Thyroid gland (tissue), 4 donors: ENCODE measurements at regions not wholly inside any gene's neighbourhood (a gene's known extent, or its start where the extent isn't known, plus 50 kb on each side); places are given as distances from the start of the nearest gene placed in this dataset.

ENCODE experiments used
- DNase-seq, 2 donors: peaks; one replicate each; pipeline ENCODE4 v3.0.0-alpha.2; 2019
- H3K27ac ChIP-seq, 3 donors: fragments of 200-600 bp; sonication (generic); 1 replicate in 2 of 3; 2 replicates in 1 of 3; pipeline ENCODE4 v1.5.1; 2016 to 2019; ENCODE audit warnings: mild to moderate bottlenecking in 1 of 3, moderate library complexity in 1 of 3
- H3K27me3 ChIP-seq: fragments of 200-600 bp; sonication (generic); one replicate; pipeline ENCODE4 v1.5.1; 2019
- H3K36me3 ChIP-seq, 2 donors: fragments of 200-600 bp; sonication (generic); one replicate each; pipeline ENCODE4 v1.5.1; 2016 to 2019
- H3K4me1 ChIP-seq, 2 donors: fragments of 200-600 bp; sonication (generic); one replicate each; pipeline ENCODE4 v1.5.1; 2017 to 2019
- H3K4me3 ChIP-seq, 3 donors: fragments of 200-600 bp; sonication (generic); replicated peaks in 1 of 3; 1 replicate in 2 of 3; 2 replicates in 1 of 3; pipeline ENCODE4 v1.5.1; 2016; ENCODE audit warnings: mild to moderate bottlenecking in 1 of 3
- H3K9me3 ChIP-seq: fragments of 200-600 bp; sonication (generic); one replicate; pipeline ENCODE4 v1.5.1; 2017
- POLR2A ChIP-seq, 2 donors: fragments of 450-650 bp; IDR thresholded peaks; one replicate each; pipeline ENCODE4 v1.6.1; 2017; ENCODE audit warnings: antibody characterized with exemption in 2 of 2, mild to moderate bottlenecking in 2 of 2, moderate library complexity in 1 of 2
- WGBS, 2 donors: methylation state at CpG; one replicate each; pipeline ENCODE4 v1.1.5; 2017; 5-methylcytosine and 5-hydroxymethylcytosine counted together
- intact Hi-C: fragments of 100-400 bp; cut with DNase I; formaldehyde crosslinking; loops from one replicate; pipeline ENCODE4 v1.15.1; 2023
- TF ChIP-seq, protein P1 (sequence below), 6 experiments: fragments of 200-600 bp in 3 of 6; fragments of 450-650 bp in 3 of 6; sonication (generic) in 3 of 6; IDR thresholded peaks; one replicate each; pipeline ENCODE4 v1.5.1; 2016 to 2019; ENCODE audit warnings: antibody characterized with exemption in 6 of 6, mild to moderate bottlenecking in 2 of 6, inconsistent platforms in 1 of 6, moderate library complexity in 1 of 6

DNA sequence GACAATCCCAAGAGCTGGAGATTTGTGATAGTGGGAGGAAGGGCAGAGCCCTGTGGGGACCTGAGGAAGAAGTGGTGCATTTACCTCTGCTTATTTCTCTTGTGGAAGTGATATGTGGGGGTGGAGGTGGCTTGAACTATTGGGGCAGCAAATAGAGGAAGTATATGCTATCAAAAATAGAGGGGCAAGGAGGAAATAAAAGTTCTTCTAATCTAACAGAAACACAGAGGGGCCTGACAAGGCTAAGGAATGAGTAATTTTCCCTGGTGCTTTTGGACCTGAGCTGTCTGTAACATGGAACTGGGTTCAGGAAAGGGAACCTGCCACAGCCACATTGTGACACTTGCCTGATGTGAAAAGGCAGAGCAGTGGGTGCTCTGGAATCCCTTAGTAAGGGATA, 378.6 kb upstream of the KLF4 start:
- TF ChIP-seq POLR2A (IDR thresholded peaks at IDR 0.05): no peak
- TF ChIP-seq, protein P1, sequence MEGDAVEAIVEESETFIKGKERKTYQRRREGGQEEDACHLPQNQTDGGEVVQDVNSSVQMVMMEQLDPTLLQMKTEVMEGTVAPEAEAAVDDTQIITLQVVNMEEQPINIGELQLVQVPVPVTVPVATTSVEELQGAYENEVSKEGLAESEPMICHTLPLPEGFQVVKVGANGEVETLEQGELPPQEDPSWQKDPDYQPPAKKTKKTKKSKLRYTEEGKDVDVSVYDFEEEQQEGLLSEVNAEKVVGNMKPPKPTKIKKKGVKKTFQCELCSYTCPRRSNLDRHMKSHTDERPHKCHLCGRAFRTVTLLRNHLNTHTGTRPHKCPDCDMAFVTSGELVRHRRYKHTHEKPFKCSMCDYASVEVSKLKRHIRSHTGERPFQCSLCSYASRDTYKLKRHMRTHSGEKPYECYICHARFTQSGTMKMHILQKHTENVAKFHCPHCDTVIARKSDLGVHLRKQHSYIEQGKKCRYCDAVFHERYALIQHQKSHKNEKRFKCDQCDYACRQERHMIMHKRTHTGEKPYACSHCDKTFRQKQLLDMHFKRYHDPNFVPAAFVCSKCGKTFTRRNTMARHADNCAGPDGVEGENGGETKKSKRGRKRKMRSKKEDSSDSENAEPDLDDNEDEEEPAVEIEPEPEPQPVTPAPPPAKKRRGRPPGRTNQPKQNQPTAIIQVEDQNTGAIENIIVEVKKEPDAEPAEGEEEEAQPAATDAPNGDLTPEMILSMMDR (IDR thresholded peaks at IDR 0.05): no peak
- intact Hi-C loops: no loop called here
- Histone ChIP-seq H3K9me3 (no peaks in the 10 kb centered on the region), H3K27me3 (no peaks in the 10 kb centered on the region), H3K27ac (no peak overlapping the region), H3K36me3 (no peaks in the 10 kb centered on the region), H3K4me1 (peaks cover 17 to 27% of the 10 kb centered on the region in 2 donors), H3K4me3 (no peak overlapping the region)
- DNase-seq: no peak

DNA sequence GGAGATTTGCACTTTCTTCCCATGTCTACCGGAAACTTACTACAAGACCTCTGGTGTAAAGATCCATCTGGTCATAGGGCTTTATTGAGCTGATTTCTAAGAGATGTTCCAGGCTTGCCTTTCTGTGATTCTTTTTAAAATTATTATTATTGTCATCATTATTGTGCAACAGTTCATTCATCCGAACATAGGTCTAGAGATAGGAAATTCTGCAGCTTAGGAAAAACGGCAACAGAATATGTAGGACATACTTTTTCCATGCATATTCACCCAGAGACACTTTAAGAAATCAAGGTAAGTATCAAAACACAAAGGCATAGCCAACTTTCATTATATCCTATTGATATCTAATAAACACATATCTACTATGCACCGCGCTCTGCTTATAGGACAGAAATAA, 378.2 kb upstream of the KLF4 start:
- Histone ChIP-seq H3K4me3 (no peak overlapping the region), H3K36me3 (no peaks in the 10 kb centered on the region), H3K27ac (no peak overlapping the region), H3K9me3 (no peaks in the 10 kb centered on the region), H3K27me3 (no peaks in the 10 kb centered on the region), H3K4me1 (peaks cover 17 to 27% of the 10 kb centered on the region in 2 donors)
- no peak for DNase-seq
- TF ChIP-seq, protein P1 (IDR thresholded peaks at IDR 0.05): no peak
- 92 to 94% methylated on average over 5 of the region's 5 CpGs for WGBS, 2 donors
- intact Hi-C loops: no loop called here

DNA sequence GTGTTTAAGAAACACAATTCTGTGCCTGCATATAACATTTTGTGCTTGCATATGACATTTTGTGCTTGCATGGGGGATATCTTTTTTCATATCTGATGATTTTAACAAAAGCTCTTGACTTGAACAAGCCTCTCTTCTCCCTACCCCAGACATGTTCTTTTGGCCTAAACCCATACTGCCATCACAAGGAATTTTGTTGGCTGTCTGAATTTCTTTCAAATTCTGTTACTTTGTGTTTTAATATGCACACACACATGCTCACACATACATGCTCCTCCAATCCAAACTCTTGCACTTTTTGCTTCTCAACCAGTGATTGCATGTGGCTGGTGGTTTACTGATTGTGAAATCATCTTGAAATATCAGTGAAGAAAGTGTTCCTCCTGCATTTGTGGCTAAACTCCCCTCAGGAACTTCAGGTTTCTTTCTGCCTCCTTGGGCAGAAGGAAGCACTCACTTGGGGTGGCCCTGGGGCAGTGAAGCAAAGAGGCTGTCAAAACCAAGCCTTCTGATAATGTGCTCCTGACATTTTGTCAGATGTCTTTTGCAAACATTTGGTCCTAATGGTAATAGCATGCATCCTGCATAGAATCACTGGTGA, 377.2 kb upstream of the KLF4 start:
- peak; percentile 33 to 40 for DNase-seq
- H3K4me1 ChIP-seq: peaks cover 17 to 27% of the 10 kb centered on the region in 2 donors
- H3K9me3 ChIP-seq: no peaks in the 10 kb centered on the region
- H3K36me3 ChIP-seq: no peaks in the 10 kb centered on the region
- H3K27me3 ChIP-seq: no peaks in the 10 kb centered on the region
- TF ChIP-seq, protein P1 (IDR thresholded peaks at IDR 0.05): no peak
- no peak for TF ChIP-seq POLR2A (IDR thresholded peaks at IDR 0.05)
- H3K4me3 ChIP-seq: no peak overlapping the region
- no peak overlapping the region for H3K27ac ChIP-seq
- intact Hi-C loops: no loop called here

DNA sequence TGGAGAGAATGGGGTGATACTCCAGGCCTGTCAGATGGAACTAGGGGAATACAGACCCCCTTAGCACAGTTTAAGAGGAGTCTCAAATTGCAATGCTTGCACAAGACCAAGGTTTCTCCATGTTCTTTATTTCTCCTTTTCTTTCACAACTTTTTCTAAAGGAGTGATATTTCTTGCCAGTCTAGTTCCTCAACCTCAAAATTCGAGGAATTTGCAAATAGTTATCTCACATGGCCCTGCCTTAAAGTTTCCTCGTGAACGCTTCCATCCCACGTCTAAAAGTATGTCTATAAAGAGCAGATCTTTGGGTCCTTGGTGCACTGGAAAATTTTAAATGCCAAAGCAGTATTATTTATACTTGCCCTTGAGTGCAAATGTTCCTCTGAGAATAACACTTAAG, 373.8 kb upstream of the KLF4 start:
- Histone ChIP-seq H3K27ac (no peak overlapping the region), H3K4me1 (peaks cover 11% of the 10 kb centered on the region in 2 donors), H3K9me3 (no peaks in the 10 kb centered on the region), H3K36me3 (no peaks in the 10 kb centered on the region), H3K4me3 (no peak overlapping the region), H3K27me3 (no peaks in the 10 kb centered on the region)
- intact Hi-C loops: no loop called here
- TF ChIP-seq, protein P1 (IDR thresholded peaks at IDR 0.05): no peak
- TF ChIP-seq POLR2A (IDR thresholded peaks at IDR 0.05): no peak
- DNase-seq: no peak
- WGBS, 2 donors: 66 to 67% methylated on average over 4 of the region's 4 CpGs

DNA sequence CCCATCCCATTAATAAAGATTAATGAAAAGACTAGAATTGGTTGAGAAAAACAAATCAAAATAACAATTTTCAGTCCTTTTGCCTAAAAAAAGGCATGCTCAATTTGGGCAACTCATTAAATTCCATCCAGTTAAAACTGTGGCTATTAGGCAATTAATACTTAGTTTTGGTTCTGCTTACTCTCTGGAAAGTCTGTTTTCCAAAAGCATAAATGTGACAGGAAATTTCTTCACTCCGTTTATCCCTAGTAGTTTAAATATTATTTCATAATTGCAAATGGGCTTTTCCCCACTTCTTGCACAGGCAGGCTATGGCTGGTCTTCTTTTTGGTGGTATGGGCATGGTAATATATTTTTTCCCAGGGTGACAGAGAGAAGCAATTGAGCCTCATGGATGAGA, 373.3 kb upstream of the KLF4 start:
- DNase-seq: no peak
- intact Hi-C loops: no loop called here
- H3K4me3 ChIP-seq: no peak overlapping the region

More for the DNA sequence above, 373.3 kb upstream of the KLF4 start:
- no peaks in the 10 kb centered on the region for H3K27me3 ChIP-seq
- H3K27ac ChIP-seq: no peak overlapping the region
- no peak for TF ChIP-seq POLR2A (IDR thresholded peaks at IDR 0.05)
- TF ChIP-seq, protein P1 (IDR thresholded peaks at IDR 0.05): no peak
- no peaks in the 10 kb centered on the region for H3K36me3 ChIP-seq
- H3K9me3 ChIP-seq: no peaks in the 10 kb centered on the region
- 67 to 78% methylated on average over 1 of the region's 1 CpG for WGBS, 2 donors
- peaks cover 11% of the 10 kb centered on the region in 2 donors for H3K4me1 ChIP-seq
